G401.6 (cell line): ENCODE measurements at regions not wholly inside any gene's neighbourhood (a gene's known extent, or its start where the extent isn't known, plus 50 kb on each side); places are given as distances from the start of the nearest gene placed in this dataset.

Source experiments
- FAIRE-seq: peaks from 2 replicates; lab custom pipeline; 2012; peaks lifted over from hg19 to GRCh38; lab: Jason Lieb, UNC

DNA sequence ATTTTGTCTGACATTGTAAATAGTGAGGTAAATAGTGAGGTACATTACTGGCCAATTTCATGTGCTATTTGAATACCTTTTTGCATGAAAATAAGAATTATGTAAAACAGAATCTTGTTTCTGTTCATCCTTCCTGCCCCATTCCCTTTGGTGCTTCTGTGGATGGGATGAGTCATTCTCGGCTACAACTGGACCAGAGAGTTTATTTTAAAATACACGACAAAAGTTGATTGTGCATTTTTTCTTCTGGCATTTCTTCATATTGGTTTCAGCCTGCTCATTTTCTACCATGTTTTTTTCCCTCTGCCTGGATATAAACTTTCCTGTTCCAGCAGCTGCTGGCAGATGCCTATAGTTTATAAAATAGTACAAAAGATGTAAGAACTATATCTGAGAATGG, 107.5 kb downstream of the CYSLTR2 start:
- no peak for FAIRE-seq

DNA sequence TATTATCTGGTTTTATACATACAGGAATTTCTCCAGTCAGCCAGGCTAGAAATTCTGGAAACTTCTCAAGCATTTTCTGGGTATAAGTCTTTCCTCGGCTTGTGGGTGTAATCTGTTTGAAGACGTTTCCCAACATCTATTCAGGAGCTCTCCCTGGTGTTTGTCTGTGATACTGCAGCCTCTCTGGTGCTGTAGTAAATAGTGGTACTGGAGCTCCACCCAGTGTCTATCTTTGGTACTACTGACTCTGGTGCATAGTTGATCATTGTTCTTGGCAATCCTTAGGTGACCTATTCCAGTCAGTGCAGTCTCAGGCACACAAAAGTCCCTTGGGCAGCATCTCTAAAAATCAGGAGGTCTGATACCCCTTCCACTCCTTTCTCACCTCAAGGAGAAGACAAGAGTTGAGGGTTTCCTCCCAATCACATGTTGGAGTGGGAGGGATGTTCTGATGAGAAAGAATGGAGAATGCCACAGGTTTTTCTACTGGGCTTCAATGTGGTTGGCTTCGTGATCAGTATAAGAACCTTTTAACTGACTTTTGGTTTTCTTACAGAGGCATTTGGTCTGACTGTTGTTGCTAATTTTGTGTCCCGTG, 115.5 kb downstream of the CYSLTR2 start:
- peak; percentile 96 for FAIRE-seq

DNA sequence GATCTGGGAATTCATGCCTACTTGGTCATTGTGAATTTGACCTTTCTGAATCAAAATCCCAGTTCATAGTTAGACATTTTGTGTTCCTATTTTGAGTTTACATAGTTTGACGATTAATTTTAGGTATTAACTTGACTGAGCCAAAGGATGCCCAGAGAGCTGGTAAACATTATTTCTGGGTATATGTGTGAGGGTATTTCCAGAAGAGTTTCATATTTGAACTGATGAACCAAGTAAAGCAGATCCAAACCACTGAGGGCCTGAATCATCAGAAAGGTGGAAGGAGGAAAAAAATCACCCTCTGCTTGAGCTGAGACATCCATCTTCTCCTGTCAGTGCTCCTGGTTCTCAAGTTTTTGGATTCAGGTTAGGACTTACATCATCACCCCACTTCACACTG, 116.6 kb downstream of the CYSLTR2 start:
- FAIRE-seq = no peak

DNA sequence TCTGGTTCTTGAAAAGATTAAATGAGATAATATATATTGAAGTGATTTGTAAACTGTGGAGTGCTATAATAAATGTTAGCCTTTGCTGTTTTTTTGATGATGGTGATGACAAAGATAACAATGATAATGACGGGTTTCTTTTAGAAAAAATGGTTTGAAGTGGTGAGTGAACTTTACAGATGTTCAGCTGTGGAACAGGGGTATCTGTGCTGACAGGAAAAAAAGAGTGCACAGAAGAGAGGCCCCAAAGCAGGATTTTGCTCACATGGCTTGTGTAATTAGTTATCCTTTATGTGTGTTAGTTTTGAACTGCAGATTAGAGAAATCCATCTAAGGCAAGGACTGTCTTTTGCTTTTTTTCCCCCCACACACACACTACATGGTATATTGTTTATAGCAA, 119.2 kb downstream of the CYSLTR2 start:
- no peak for FAIRE-seq

DNA sequence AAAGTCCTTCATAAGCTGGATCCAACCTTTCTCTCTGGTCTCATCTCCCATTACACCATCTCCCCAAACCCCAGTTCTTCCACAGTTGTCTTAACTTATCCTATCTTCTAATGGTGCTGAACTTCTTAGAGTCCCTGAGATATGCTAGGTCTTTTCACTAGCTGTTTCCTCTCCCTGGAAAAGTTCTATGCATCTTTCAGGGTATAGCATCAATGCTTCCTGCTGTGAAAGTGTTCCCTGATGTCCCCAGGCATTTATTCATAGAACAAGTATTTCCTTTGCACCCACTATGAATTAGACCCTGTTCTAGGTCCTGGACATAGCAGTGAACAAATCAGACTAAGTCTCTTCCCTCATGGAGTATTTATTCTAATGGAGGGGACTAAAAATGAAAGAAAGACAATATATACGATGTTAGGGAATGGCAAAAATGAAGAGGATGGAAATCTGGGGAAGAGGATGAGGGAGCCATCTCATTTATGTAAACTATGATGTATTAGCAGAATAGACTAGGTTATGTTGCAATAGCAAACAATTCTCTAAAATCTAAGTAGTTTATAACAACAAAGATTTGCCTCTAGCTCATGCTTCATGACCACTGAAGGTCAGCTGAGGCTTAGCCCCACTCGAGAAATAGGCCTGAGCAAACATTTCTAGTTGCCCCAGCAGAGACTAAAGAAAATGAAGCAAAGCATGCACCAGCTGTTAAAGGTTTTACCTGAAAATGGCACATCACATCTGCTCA, 120.0 kb downstream of the CYSLTR2 start:
- no peak for FAIRE-seq

DNA sequence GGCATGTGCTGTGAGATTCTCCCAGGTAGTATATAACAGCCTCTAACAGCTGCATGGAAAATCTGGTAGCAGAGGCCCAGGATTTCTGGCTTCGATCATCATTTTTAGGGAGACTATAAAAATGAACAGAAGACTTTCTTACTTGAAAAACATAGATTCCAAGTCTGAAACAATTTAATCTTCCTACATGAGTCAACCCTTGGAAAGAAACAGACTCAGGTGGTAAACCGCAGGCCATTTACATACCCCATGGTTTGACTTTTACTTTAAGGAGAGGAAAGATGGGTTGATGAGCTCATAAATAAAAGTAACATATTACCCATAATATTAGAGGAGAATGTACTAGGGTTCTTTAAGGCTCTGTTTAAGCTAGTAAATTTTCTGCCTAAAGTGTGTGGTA, 121.6 kb downstream of the CYSLTR2 start:
- FAIRE-seq = no peak

DNA sequence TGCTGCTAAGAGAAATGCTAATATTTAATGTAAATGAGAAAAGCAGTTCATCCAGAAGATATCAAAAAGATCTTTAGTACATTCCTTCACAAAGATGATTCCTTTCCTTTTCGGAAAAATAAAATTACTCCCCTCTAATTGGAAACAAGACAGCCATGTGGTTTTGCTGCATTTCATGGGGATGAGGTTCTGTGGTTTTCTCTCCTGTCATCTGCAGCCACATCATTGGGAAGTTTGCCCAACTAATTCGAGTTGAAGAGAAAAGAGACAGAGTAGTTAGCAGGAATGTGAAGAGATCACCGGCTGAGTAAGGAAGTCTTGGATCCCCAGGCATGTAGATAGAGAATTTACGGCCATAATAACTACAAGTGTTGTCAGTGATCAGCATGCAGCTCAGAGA, 122.1 kb downstream of the CYSLTR2 start:
- no peak for FAIRE-seq

DNA sequence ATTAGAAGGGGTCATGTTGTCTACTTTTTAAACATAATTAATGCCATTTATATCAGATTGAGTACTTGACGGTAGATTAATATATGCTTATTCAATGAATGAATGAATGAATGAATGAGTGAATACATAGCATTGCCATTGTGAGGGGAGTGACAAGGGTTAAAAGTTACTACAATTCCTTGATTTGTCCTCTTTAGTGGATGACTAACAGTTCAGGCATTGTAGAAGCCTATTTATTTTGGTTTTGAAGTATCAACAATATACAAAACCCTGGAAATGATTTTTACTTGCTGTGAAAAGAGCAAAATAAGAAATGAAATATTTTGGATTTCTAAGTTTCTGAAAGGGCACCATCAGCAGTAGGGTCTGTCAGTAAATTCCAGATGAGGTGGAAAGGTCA, 122.7 kb downstream of the CYSLTR2 start:
- FAIRE-seq = no peak

DNA sequence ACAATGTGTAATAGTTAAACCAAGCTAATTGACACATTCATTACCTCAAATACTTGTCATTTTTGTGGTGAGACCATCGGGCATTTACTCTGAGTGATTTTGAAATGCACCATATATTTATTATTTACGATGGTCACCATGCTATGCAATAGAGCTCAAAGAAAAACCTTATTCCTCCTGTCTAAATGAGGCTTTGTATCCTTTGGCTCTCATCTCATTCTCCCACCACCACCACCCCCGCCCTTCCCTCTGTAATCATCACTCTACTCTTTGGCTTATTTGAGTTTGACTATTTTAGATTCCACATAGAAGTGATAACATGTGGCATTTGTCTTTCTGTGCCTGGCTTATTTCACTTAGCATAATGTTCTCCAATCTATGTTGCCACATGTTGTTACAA, 124.9 kb downstream of the CYSLTR2 start:
- no peak for FAIRE-seq

DNA sequence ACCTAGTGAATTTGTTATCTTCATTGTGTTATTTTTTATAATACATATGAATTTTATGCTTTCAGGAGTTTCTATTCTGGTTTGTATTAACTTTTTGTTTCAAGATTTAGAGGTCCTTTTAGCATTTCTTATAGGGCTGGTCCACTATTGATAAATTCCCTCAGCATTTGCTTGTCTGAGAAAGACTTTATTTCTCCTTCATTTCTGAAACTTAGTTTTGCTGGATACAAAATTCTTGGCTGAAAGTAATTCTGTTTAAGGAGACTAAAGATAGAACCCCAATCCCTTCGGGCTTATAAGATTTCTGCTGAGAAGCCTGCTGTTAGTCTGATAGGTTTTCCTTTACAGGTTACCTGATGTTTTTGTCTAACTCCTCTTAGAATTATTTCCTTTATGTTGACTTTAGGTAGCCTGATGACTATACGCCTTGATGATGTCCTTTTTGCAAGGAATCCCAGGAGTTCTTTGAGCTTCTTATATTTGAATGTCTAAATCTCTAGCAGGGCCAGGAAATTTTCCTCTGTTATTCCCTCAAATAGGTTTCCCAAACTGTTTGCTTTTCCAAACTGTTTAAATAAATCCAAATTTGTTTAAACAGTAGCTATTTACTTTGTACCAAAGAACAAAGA, 127.1 kb downstream of the CYSLTR2 start:
- FAIRE-seq = no peak

DNA sequence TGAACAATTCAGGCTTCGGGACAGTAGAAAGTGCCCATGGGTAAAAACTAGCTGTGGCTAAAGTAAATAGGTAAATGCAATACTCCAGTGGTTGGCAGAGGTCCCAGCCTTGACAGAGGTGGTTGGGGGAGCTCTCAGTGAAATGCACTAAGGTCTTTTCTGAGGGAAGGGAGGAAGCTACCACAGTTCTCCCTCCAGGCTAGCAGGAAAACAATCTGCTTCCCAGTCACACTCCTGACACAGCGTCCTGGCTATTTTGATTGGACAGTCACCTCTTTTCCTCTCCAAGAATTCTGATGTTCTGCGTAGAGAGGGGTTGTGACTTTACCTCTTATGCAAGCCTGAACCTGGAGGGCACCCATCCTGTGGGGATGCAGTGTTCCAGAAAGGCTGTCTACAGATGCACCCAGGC, 128.7 kb downstream of the CYSLTR2 start:
- no peak for FAIRE-seq

DNA sequence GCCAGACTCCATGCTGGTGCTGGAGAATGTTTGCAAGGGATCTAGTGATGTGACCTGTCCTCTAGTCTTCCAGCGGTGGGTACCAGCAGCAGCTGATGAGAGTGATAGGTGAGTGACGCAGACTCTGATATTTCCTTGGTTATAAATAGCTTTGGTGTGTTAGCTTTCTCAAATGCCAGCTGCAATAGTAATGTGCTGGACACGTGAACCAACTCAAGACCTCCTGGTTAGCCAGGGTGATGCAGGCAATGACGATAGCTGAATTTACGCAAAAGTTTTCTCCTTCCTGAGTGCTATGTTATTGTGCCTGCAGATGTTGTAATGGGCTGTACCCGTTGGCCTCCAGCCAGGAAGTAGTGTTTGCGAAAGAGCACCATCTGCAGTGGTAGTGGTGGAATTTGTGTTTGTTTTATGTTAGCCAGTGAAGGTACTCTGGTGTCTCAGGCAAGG, 129.5 kb downstream of the CYSLTR2 start:
- no peak for FAIRE-seq

DNA sequence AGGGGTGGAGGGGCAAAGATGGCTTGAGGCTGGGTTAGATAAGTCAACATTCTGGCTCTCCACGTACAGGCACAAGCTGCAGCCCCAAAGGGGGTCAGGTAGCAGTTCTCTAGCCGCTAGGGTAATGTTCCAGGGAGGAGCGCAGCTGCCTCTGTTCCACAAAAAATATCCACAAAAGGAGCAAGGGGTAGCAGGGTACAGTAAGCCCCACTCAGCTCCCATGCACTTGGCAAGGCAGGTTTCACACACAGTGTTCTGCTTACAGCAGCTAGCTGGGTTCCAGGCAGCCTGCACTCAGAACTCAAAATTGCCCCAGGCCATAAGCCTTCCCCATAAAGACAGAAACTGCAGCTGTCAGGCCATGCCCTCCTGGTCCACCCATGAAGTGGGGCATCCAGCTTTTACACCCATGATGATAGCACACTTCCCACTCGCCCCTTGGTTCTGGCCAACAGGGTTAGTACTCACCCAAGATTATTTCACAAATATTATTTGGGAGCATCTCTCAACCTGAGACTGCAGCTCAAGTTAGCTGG, 130.0 kb downstream of the CYSLTR2 start:
- no peak for FAIRE-seq

DNA sequence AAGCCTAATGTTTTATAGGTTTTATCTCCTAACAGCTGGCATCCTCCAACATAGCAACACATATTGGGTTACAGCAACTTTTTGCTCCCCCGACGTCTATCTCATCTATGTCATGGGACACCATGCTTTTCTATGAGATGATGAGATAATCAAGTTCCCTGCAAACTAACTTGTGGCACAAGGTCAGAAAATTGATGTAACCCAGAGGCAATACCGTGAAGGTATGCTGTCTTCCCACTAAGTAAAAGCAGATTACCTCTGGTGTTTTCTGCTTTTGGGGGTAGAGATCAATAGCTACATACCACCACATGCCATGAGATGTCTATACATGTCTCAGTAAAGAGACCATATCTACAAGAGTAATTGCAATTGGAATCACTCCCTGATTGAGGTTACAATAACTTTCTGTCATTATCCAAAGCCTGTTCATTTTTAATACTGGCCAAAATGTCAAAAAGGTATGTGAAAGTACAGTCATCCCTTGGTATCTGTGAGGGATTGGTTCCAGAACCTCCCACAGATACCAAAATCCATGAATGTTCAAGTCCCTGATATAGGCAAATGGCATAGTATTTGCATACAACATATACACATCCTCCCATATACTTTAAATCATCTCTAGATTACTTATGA, 131.3 kb downstream of the CYSLTR2 start:
- no peak for FAIRE-seq

DNA sequence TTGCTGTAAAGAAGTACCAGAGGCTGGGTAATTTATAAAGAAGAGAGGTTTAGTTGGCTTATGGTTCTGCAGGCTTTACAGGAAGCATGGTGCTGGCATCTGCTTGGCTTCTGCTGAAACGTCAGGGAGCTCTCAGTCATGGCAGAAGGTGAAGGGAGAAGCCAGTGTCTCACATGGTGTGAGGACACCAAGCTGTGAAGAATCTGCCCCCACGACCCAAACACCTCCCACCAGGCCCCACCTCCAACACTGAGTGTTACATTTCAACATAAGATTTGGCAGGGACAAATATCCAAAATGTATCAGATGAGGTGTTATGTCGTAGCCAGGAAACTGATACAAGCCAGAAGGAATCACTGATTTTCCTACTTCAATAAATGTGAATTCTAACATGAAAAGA, 136.5 kb downstream of the CYSLTR2 start:
- FAIRE-seq = no peak

DNA sequence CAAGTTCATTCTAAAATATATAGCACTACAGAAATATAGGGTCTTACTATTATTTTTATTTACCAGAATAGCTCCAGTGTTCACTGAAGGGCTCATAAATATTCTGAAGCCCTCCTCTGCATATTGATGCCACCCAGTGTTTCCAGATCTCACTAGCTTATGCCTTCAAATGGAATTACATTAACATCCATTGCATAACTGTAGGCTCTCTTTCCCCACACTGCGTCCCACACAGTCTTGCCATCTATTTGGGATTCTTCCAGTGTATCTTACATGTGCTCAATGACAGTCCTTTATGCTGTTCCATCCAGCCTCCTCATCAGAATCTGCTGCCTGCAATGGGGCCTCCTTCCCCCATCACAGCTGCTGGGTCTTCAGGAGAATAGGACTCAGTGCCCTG, 137.2 kb downstream of the CYSLTR2 start:
- no peak for FAIRE-seq

DNA sequence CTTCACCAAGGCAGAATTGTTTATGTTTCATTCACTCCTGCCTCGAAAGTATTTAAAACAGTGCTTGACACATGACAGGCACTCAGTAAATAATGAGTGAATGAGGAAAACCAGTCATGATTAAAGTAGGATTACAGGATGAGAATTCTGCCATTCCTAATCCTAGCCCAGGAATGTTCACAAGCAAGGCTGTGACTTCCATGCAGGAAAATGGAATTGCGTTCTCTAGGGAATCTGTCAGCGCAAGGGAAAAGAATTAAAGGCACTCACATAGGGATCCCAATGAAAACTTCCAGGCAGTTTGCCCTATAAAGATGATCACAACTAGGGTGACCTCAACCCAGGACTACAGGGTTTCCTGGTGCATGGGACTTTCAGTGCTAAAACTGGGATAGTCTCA, 143.4 kb downstream of the CYSLTR2 start:
- FAIRE-seq = no peak

DNA sequence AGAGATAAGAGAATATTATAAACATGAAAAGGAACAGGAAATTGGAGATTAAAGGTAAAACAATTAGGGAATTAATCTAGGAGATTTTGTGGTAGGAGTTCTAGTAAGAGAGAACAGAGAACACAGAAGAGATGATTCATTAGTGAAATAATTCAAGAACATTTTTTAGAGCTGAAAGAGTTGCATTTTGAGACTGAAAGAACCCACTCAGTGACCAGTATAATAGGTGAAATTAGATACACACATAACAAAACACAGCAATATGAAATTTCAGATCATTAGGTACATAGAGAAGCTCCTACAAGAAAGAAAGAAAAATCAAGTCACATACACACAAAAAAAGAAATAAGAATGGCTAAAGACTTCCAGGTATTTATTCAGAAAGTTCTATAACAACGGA, 144.0 kb downstream of the CYSLTR2 start:
- no peak for FAIRE-seq

DNA sequence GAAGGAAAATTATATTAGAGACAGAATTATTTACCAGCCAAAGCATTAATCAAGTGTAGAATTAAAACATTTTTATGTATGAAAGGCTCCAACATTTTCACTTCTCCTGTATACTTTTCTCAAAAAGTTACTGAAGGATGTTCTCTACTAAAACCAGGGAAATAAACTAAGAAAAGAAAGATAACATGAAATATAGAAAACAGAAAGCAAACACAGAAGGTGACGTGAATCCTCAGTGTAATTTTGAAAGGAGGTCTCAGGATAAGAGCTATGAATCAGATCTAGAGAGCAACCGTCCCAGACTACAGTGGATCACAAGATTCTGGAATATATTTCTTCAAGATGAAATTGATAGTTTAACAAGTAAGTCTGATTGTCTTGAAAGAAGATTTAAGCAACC, 144.5 kb downstream of the CYSLTR2 start:
- no peak for FAIRE-seq

DNA sequence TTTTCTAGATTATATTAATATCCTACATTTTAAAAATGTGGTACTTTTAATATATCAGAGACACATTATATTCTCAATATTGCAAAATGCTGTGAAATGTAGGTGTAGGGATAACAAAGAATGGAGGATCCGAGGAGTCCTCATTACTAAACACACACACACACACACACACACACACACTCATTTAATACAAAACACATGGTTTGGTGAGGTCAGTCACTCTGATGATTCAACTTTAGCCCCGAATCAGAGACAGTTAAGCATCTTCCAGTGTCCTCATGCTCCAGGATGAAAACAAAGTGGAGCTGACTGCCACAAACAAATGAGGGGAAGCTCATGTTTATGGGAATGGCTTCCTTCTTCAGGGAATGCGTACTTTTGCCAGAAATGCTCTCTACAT, 147.5 kb downstream of the CYSLTR2 start:
- no peak for FAIRE-seq

DNA sequence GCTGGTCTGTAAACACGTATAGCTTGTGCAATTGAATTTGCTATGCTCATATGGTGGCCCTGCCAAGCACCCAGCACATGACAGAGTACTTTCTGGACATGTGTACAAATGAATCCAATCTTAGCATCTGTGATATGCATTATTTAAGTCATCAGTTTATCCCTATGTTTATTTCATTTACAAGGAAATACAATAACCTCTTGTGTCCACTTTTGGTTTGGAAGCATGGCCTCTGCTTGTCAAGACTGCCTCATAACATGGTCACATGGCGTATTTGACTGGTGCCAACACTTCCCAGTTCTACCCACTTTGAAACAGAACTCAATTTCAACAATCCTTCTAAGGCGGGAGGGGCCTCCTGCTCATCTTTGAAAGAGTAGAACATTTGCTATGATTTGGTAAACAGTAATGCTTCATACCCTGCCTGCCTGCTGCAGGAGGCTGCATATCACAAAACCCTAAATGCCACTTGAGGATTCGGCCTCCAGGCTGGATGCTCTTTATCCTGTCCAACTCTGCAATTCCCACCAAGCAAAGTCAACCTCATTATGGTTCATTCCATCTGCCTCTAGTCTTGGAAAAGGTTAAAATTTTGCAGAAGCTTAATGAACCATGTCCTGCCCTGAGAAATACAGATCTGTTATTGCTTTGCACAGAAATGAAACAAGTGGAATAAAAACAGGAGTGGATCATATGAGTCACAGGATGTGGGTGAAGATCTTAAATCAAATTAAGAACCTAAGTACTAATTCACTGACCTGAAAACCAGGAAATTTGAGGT, 151.3 kb downstream of the CYSLTR2 start:
- FAIRE-seq = no peak

DNA sequence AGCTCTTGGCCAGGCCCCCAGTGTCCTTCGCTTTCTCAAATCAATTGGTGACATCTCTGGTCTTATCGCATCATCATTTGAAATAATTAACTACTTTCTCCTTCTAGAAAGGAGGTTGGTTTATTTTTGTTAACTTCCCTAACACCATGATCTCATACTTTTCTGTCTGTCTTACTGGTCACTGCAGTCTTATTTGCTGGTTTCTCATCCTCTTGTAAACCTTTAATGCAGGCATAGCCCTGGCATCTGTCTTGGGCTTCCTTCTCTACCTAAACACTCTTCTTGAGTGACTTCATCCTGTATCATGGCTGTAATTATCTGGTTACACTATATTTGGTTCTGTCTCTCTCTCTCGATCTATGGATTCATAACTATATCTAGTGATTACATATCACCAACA, 152.8 kb downstream of the CYSLTR2 start:
- no peak for FAIRE-seq
